ENCODE measurements at regions not wholly inside any gene's neighbourhood (a gene's known extent, or its start where the extent isn't known, plus 50 kb on each side); places are given as distances from the start of the nearest gene placed in this dataset.

GRCh38 chr14:28886940-28887339 lies 120.4 kb downstream of the FOXG1 start:
- no peak overlapping the region for H2BK120ac ChIP-seq (ENCODE audit: insufficient read depth, low read length, poor library complexity)
- no peak overlapping the region for H3K9ac ChIP-seq (ENCODE audit: low read length)
- no peak for DNase-seq
- H3K4me2 ChIP-seq (ENCODE audit: low read length) = no peak overlapping the region
- no peak overlapping the region for H4K91ac ChIP-seq (ENCODE audit: low read depth, low read length)
- 100% methylated on average over 2 of the region's 5 CpGs for WGBS (ENCODE audit: extremely low coverage, insufficient coverage, insufficient read length)
- H3K4me1 ChIP-seq (ENCODE audit: control insufficient read depth in 1 of 2, insufficient read depth in 2 of 2, low read length in 2 of 2) = no peaks in the 10 kb centered on the region
- H2AFZ ChIP-seq (ENCODE audit: insufficient read depth, low read length, poor library complexity) = no peak overlapping the region
- no peak overlapping the region for H2BK12ac ChIP-seq (ENCODE audit: low read length)
- H3K18ac ChIP-seq (ENCODE audit: low read length) = no peak overlapping the region
- no peaks in the 10 kb centered on the region for H3K27me3 ChIP-seq (ENCODE audit: insufficient read depth, low read length)
- no peak overlapping the region for H3K27ac ChIP-seq (ENCODE audit: low read depth, low read length)
- H3K79me1 ChIP-seq (ENCODE audit: low read length) = no peaks in the 10 kb centered on the region
- H2BK5ac ChIP-seq (ENCODE audit: low read depth, low read length, poor library complexity) = no peak overlapping the region
- no peaks in the 10 kb centered on the region for H3K36me3 ChIP-seq (ENCODE audit: control insufficient read depth in 1 of 2, insufficient read depth in 2 of 2, low read length in 2 of 2)
- no peak overlapping the region for H4K8ac ChIP-seq (ENCODE audit: low read depth, low read length)
- no peak overlapping the region for H3K14ac ChIP-seq (ENCODE audit: low read length)
- no peak overlapping the region for H3K23ac ChIP-seq (ENCODE audit: low read length)
- no peak overlapping the region for H4K12ac ChIP-seq (ENCODE audit: low read depth, low read length)
- no peak overlapping the region for H3K4ac ChIP-seq (ENCODE audit: low read depth, low read length)
- no peak overlapping the region for H3K4me3 ChIP-seq (ENCODE audit: low read depth, low read length)
- H2AK5ac ChIP-seq (ENCODE audit: low read length) = no peak overlapping the region
- no peaks in the 10 kb centered on the region for H3K9me3 ChIP-seq (ENCODE audit: insufficient read depth, low read depth, low read length)
- no peaks in the 10 kb centered on the region for H3K79me2 ChIP-seq (ENCODE audit: control insufficient read depth, insufficient read depth, low read length, poor library complexity)

GRCh38 chr14:28895389-28895788 lies 128.8 kb downstream of the FOXG1 start:
- no peak overlapping the region for H4K8ac ChIP-seq (ENCODE audit: low read depth, low read length)
- no peak overlapping the region for H3K14ac ChIP-seq (ENCODE audit: low read length)
- H3K27me3 ChIP-seq (ENCODE audit: insufficient read depth, low read length) = no peaks in the 10 kb centered on the region
- no peaks in the 10 kb centered on the region for H3K4me1 ChIP-seq (ENCODE audit: control insufficient read depth in 1 of 2, insufficient read depth in 2 of 2, low read length in 2 of 2)
- H4K12ac ChIP-seq (ENCODE audit: low read depth, low read length) = no peak overlapping the region
- no peak overlapping the region for H3K23ac ChIP-seq (ENCODE audit: low read length)
- no peak overlapping the region for H3K27ac ChIP-seq (ENCODE audit: low read depth, low read length)
- H2AK5ac ChIP-seq (ENCODE audit: low read length) = no peak overlapping the region
- H3K79me1 ChIP-seq (ENCODE audit: low read length) = no peaks in the 10 kb centered on the region
- H3K9me3 ChIP-seq (ENCODE audit: insufficient read depth, low read depth, low read length) = no peaks in the 10 kb centered on the region
- no peak for DNase-seq
- no peak overlapping the region for H3K4me3 ChIP-seq (ENCODE audit: low read depth, low read length)
- H2BK120ac ChIP-seq (ENCODE audit: insufficient read depth, low read length, poor library complexity) = no peak overlapping the region
- H3K79me2 ChIP-seq (ENCODE audit: control insufficient read depth, insufficient read depth, low read length, poor library complexity) = no peaks in the 10 kb centered on the region
- H3K36me3 ChIP-seq (ENCODE audit: control insufficient read depth in 1 of 2, insufficient read depth in 2 of 2, low read length in 2 of 2) = no peaks in the 10 kb centered on the region
- no peak overlapping the region for H2BK12ac ChIP-seq (ENCODE audit: low read length)
- H3K4ac ChIP-seq (ENCODE audit: low read depth, low read length) = no peak overlapping the region
- no peak overlapping the region for H3K9ac ChIP-seq (ENCODE audit: low read length)
- no peak overlapping the region for H2BK5ac ChIP-seq (ENCODE audit: low read depth, low read length, poor library complexity)
- H4K91ac ChIP-seq (ENCODE audit: low read depth, low read length) = no peak overlapping the region
- H3K18ac ChIP-seq (ENCODE audit: low read length) = no peak overlapping the region
- H2AFZ ChIP-seq (ENCODE audit: insufficient read depth, low read length, poor library complexity) = no peak overlapping the region
- WGBS (ENCODE audit: extremely low coverage, insufficient coverage, insufficient read length) = no CpG with 5 or more reads among the region's 3 CpGs
- H3K4me2 ChIP-seq (ENCODE audit: low read length) = no peak overlapping the region

GRCh38 chr14:28896337-28896736 lies 129.8 kb downstream of the FOXG1 start:
- Histone ChIP-seq H3K27me3 (ENCODE audit: insufficient read depth, low read length) (no peaks in the 10 kb centered on the region), H3K79me2 (ENCODE audit: control insufficient read depth, insufficient read depth, low read length, poor library complexity) (no peaks in the 10 kb centered on the region), H2BK120ac (ENCODE audit: insufficient read depth, low read length, poor library complexity) (no peak overlapping the region), H4K91ac (ENCODE audit: low read depth, low read length) (no peak overlapping the region), H3K9ac (ENCODE audit: low read length) (no peak overlapping the region), H2AFZ (ENCODE audit: insufficient read depth, low read length, poor library complexity) (no peak overlapping the region), H3K9me3 (ENCODE audit: insufficient read depth, low read depth, low read length) (no peaks in the 10 kb centered on the region), H2AK5ac (ENCODE audit: low read length) (no peak overlapping the region), H3K79me1 (ENCODE audit: low read length) (no peaks in the 10 kb centered on the region), H3K4me2 (ENCODE audit: low read length) (no peak overlapping the region), H3K23ac (ENCODE audit: low read length) (no peak overlapping the region), H4K12ac (ENCODE audit: low read depth, low read length) (no peak overlapping the region), H2BK5ac (ENCODE audit: low read depth, low read length, poor library complexity) (no peak overlapping the region), H2BK12ac (ENCODE audit: low read length) (no peak overlapping the region), H3K4me1 (ENCODE audit: control insufficient read depth in 1 of 2, insufficient read depth in 2 of 2, low read length in 2 of 2) (no peaks in the 10 kb centered on the region), H3K4ac (ENCODE audit: low read depth, low read length) (no peak overlapping the region), H3K14ac (ENCODE audit: low read length) (no peak overlapping the region), H3K36me3 (ENCODE audit: control insufficient read depth in 1 of 2, insufficient read depth in 2 of 2, low read length in 2 of 2) (no peaks in the 10 kb centered on the region), H3K18ac (ENCODE audit: low read length) (no peak overlapping the region), H3K4me3 (ENCODE audit: low read depth, low read length) (no peak overlapping the region), H4K8ac (ENCODE audit: low read depth, low read length) (no peak overlapping the region), H3K27ac (ENCODE audit: low read depth, low read length) (no peak overlapping the region)
- DNase-seq = no peak

GRCh38 chr14:28901631-28902030 lies 135.0 kb downstream of the FOXG1 start:
- Histone ChIP-seq H3K23ac (ENCODE audit: low read length) (no peak overlapping the region), H3K79me1 (ENCODE audit: low read length) (no peaks in the 10 kb centered on the region), H3K27ac (ENCODE audit: low read depth, low read length) (no peak overlapping the region), H4K91ac (ENCODE audit: low read depth, low read length) (no peak overlapping the region), H4K8ac (ENCODE audit: low read depth, low read length) (no peak overlapping the region), H3K4ac (ENCODE audit: low read depth, low read length) (no peak overlapping the region), H3K9me3 (ENCODE audit: insufficient read depth, low read depth, low read length) (no peaks in the 10 kb centered on the region), H3K27me3 (ENCODE audit: insufficient read depth, low read length) (no peaks in the 10 kb centered on the region), H3K18ac (ENCODE audit: low read length) (no peak overlapping the region), H3K9ac (ENCODE audit: low read length) (no peak overlapping the region), H3K4me2 (ENCODE audit: low read length) (no peak overlapping the region), H2AFZ (ENCODE audit: insufficient read depth, low read length, poor library complexity) (no peak overlapping the region), H3K36me3 (ENCODE audit: control insufficient read depth in 1 of 2, insufficient read depth in 2 of 2, low read length in 2 of 2) (no peaks in the 10 kb centered on the region), H2AK5ac (ENCODE audit: low read length) (no peak overlapping the region), H4K12ac (ENCODE audit: low read depth, low read length) (no peak overlapping the region), H2BK120ac (ENCODE audit: insufficient read depth, low read length, poor library complexity) (no peak overlapping the region), H3K4me3 (ENCODE audit: low read depth, low read length) (no peak overlapping the region), H3K4me1 (ENCODE audit: control insufficient read depth in 1 of 2, insufficient read depth in 2 of 2, low read length in 2 of 2) (no peaks in the 10 kb centered on the region), H3K79me2 (ENCODE audit: control insufficient read depth, insufficient read depth, low read length, poor library complexity) (no peaks in the 10 kb centered on the region), H2BK12ac (ENCODE audit: low read length) (no peak overlapping the region), H3K14ac (ENCODE audit: low read length) (no peak overlapping the region), H2BK5ac (ENCODE audit: low read depth, low read length, poor library complexity) (no peak overlapping the region)
- no CpG with 5 or more reads among the region's 1 CpG for WGBS (ENCODE audit: extremely low coverage, insufficient coverage, insufficient read length)
- DNase-seq = peak; percentile 76 to 87
